ENCODE measurements at regions not wholly inside any gene's neighbourhood (a gene's known extent, or its start where the extent isn't known, plus 50 kb on each side); places are given as distances from the start of the nearest gene placed in this dataset.

- Mint-ChIP-seq H3K4me3 (no peak overlapping the region), H3K9me3 (no peaks in the 10 kb centered on the region), H3K4me1 (no peaks in the 10 kb centered on the region), H3K27me3 (peaks cover 2% of the 10 kb centered on the region), H3K27ac (no peak overlapping the region), H3K36me3 (ENCODE audit: low read depth) (no peaks in the 10 kb centered on the region)
- ATAC-seq (replicated peaks): no peak
These were observed 97.4 kb upstream of the PGRMC2 start for GRCh38 chr4:128384765-128385598.

- Mint-ChIP-seq H3K36me3 (ENCODE audit: low read depth) (no peaks in the 10 kb centered on the region), H3K27me3 (no peaks in the 10 kb centered on the region), H3K4me3 (no peak overlapping the region), H3K9me3 (no peaks in the 10 kb centered on the region), H3K27ac (no peak overlapping the region), H3K4me1 (no peaks in the 10 kb centered on the region)
- no peak for ATAC-seq (replicated peaks)
These were observed 96.5 kb upstream of the PGRMC2 start for GRCh38 chr4:128384091-128384520.

- no peak for ATAC-seq (replicated peaks)
- no peaks in the 10 kb centered on the region for H3K9me3 Mint-ChIP-seq
- H3K4me3 Mint-ChIP-seq: no peak overlapping the region
- H3K27me3 Mint-ChIP-seq: no peaks in the 10 kb centered on the region
- no peaks in the 10 kb centered on the region for H3K36me3 Mint-ChIP-seq (ENCODE audit: low read depth)
- H3K4me1 Mint-ChIP-seq: no peaks in the 10 kb centered on the region
- no peak overlapping the region for H3K27ac Mint-ChIP-seq
These were observed 94.3 kb upstream of the PGRMC2 start for GRCh38 chr4:128381748-128382559.

- no peak overlapping the region for H3K4me3 Mint-ChIP-seq
- no peak overlapping the region for H3K27ac Mint-ChIP-seq
- no peaks in the 10 kb centered on the region for H3K27me3 Mint-ChIP-seq
- H3K36me3 Mint-ChIP-seq (ENCODE audit: low read depth): no peaks in the 10 kb centered on the region
- ATAC-seq (replicated peaks): no peak
- H3K9me3 Mint-ChIP-seq: peaks cover 4% of the 10 kb centered on the region
- H3K4me1 Mint-ChIP-seq: no peaks in the 10 kb centered on the region
These were observed 92.7 kb upstream of the PGRMC2 start for GRCh38 chr4:128380306-128380705.

DNA sequence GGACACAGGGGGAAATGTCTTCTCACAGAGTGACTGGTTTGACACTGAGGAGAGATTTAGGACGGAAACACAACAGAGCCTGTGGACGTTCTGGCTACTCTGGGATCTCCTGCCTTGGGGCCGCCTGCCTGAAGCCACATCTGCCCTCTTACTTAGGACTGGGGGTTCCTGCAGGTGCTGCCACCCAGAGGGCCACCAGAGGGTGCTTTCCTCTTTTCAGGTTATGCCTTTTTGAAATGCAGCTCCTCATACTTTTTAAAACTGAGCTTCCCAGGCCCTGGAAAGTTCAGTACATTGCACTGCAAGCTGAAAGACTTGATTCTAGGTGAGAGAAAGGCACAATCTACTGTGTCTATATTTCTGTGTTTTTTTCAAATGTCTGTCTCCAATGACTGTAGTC lies 92.2 kb upstream of the PGRMC2 start:
- H3K9me3 Mint-ChIP-seq: peaks cover 4% of the 10 kb centered on the region

GRCh38 chr4:128378668-128379067 lies 91.1 kb upstream of the PGRMC2 start:
- no peak overlapping the region for H3K4me3 Mint-ChIP-seq
- H3K27me3 Mint-ChIP-seq: no peaks in the 10 kb centered on the region
- H3K9me3 Mint-ChIP-seq: peaks cover 4% of the 10 kb centered on the region
- ATAC-seq (replicated peaks): no peak
- no peaks in the 10 kb centered on the region for H3K36me3 Mint-ChIP-seq (ENCODE audit: low read depth)
- no peaks in the 10 kb centered on the region for H3K4me1 Mint-ChIP-seq
- no peak overlapping the region for H3K27ac Mint-ChIP-seq

More for the DNA sequence above, 92.2 kb upstream of the PGRMC2 start:
- H3K4me1 Mint-ChIP-seq: no peaks in the 10 kb centered on the region
- no peaks in the 10 kb centered on the region for H3K27me3 Mint-ChIP-seq
- H3K4me3 Mint-ChIP-seq: no peak overlapping the region
- H3K36me3 Mint-ChIP-seq (ENCODE audit: low read depth): no peaks in the 10 kb centered on the region
- H3K27ac Mint-ChIP-seq: no peak overlapping the region
- ATAC-seq (replicated peaks): no peak

- H3K4me1 Mint-ChIP-seq: no peaks in the 10 kb centered on the region
- H3K36me3 Mint-ChIP-seq (ENCODE audit: low read depth): no peaks in the 10 kb centered on the region
- no peaks in the 10 kb centered on the region for H3K27me3 Mint-ChIP-seq
- no peak for ATAC-seq (replicated peaks)
- H3K4me3 Mint-ChIP-seq: no peak overlapping the region
- no peak overlapping the region for H3K27ac Mint-ChIP-seq
- H3K9me3 Mint-ChIP-seq: peaks cover 4% of the 10 kb centered on the region
These were observed 89.3 kb upstream of the PGRMC2 start for GRCh38 chr4:128376958-128377357.

- H3K4me3 Mint-ChIP-seq: no peak overlapping the region
- H3K9me3 Mint-ChIP-seq: peaks cover 4% of the 10 kb centered on the region
- H3K27me3 Mint-ChIP-seq: no peaks in the 10 kb centered on the region
- no peak overlapping the region for H3K27ac Mint-ChIP-seq
- H3K36me3 Mint-ChIP-seq (ENCODE audit: low read depth): no peaks in the 10 kb centered on the region
- ATAC-seq (replicated peaks): no peak
- no peaks in the 10 kb centered on the region for H3K4me1 Mint-ChIP-seq
These were observed 88.7 kb upstream of the PGRMC2 start for GRCh38 chr4:128376303-128376702.

DNA sequence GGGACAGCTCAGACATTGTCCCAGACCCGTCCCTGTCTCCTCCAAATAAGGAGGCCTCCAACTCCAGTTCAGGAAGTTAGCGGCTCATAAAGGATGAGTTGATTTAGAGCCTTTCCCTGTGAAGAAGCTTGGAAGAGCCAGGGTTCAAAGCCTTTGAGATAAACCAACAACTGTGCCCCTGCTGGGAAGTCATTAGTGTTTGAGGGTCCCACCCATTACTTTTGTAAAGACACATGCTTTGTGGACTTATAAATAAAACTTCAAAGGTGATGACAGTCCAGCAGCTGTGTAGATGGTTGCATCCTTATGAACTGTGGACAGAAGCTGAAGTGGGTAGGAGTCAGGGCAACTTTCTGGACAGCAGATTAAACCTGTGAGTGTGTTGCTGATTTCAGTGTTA lies 86.0 kb upstream of the PGRMC2 start:
- ATAC-seq (replicated peaks): no peak
- H3K4me1 Mint-ChIP-seq: no peaks in the 10 kb centered on the region

DNA sequence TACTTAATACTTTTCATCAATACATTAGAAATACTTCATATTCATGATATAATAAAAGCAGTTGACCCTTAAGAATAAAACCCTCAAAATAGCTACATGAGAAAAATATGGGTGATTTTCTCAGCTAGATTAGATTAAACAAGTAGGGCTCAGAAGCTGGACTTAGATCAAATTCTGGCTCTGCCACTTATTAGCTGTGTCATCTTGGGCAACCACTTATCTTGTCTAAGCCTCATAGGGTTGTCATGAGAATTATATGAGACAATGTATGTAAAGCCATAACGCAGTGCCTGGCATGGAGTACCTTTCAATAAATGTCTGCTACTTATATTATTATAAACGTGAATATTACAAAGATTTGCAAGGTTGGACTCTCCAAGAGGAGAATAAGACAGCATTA lies 84.3 kb upstream of the PGRMC2 start:
- H3K4me1 Mint-ChIP-seq: peaks cover 4% of the 10 kb centered on the region
- peaks cover 4% of the 10 kb centered on the region for H3K9me3 Mint-ChIP-seq
- H3K27ac Mint-ChIP-seq: no peak overlapping the region
- no peak overlapping the region for H3K4me3 Mint-ChIP-seq
- no peak for ATAC-seq (replicated peaks)
- no peaks in the 10 kb centered on the region for H3K36me3 Mint-ChIP-seq (ENCODE audit: low read depth)
- H3K27me3 Mint-ChIP-seq: no peaks in the 10 kb centered on the region

More for the DNA sequence above, 86.0 kb upstream of the PGRMC2 start:
- Mint-ChIP-seq H3K36me3 (ENCODE audit: low read depth) (no peaks in the 10 kb centered on the region), H3K9me3 (peaks cover 4% of the 10 kb centered on the region), H3K27ac (no peak overlapping the region), H3K4me3 (no peak overlapping the region), H3K27me3 (no peaks in the 10 kb centered on the region)

- no peak for ATAC-seq (replicated peaks)
- peaks cover 3% of the 10 kb centered on the region for H3K9me3 Mint-ChIP-seq
- H3K27me3 Mint-ChIP-seq: no peaks in the 10 kb centered on the region
- no peaks in the 10 kb centered on the region for H3K36me3 Mint-ChIP-seq (ENCODE audit: low read depth)
- no peak overlapping the region for H3K4me3 Mint-ChIP-seq
- H3K4me1 Mint-ChIP-seq: peaks cover 4% of the 10 kb centered on the region
- H3K27ac Mint-ChIP-seq: no peak overlapping the region
These were observed 83.6 kb upstream of the PGRMC2 start for GRCh38 chr4:128371001-128371777.

DNA sequence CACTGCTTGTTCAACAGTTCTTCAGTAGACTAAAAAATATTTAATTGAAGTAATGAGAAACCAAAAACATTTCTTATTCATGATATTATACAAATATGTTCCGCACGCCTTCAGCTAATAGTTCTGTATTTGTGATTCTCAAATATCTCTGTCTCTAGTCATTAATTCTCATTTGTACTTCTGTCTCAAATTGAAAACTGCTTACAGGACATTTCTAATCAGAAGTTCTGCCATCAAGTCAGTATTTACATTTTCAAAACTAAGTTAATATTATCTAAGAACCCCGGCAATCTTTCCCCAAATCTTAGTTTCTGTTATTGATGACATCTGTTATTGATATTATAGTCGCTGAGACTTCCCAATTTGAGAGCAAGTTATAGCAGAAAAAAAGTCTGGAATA lies 78.6 kb upstream of the PGRMC2 start:
- Mint-ChIP-seq H3K27me3 (no peaks in the 10 kb centered on the region), H3K36me3 (ENCODE audit: low read depth) (no peaks in the 10 kb centered on the region), H3K4me1 (peaks cover 4% of the 10 kb centered on the region), H3K4me3 (no peak overlapping the region), H3K27ac (no peak overlapping the region), H3K9me3 (no peaks in the 10 kb centered on the region)
- no peak for ATAC-seq (replicated peaks)

DNA sequence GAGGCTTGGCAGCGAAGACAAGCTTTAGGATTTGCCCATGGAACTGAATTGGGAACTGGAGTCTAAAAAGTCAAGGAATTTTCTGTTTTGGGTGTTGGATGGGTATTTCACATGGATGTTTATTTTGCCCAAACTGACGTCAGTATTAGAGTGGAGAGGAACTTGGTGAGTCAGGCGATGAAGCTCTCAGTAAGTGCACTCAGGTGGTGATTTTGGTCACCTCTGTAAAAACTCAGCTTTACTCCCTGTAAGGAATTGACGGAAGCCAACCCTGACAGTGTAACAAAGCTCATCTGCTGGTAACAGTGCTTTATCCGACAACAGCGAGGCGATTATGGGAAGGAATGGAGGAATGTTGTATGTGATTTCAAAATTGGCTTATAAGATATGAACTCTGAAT lies 77.0 kb upstream of the PGRMC2 start:
- Mint-ChIP-seq H3K9me3 (no peaks in the 10 kb centered on the region), H3K27me3 (no peaks in the 10 kb centered on the region), H3K36me3 (ENCODE audit: low read depth) (no peaks in the 10 kb centered on the region), H3K27ac (no peak overlapping the region), H3K4me1 (peaks cover 4% of the 10 kb centered on the region), H3K4me3 (no peak overlapping the region)
- no peak for ATAC-seq (replicated peaks)

DNA sequence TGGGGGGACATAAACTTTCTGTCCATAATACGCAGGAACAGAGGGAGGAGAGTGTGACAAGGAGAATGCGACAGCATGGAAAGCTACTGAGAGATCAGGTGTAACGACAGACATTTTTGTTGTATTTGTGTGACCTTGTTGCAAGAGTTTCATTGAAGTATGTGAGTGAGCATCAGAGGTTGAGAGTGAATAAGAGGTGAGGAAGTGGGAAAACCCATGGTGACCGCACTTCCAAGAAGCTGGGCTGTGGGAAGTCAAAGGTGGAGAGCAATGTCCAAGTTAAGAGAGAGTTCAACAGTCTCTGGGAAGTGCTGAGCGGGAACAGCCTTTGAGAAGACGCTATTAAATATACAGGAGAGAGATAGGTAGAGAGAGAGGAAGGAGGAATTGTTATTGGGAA lies 76.4 kb upstream of the PGRMC2 start:
- H3K9me3 Mint-ChIP-seq: no peaks in the 10 kb centered on the region
- H3K27me3 Mint-ChIP-seq: no peaks in the 10 kb centered on the region
- H3K4me1 Mint-ChIP-seq: peaks cover 4% of the 10 kb centered on the region
- ATAC-seq (replicated peaks): no peak
- no peak overlapping the region for H3K27ac Mint-ChIP-seq
- H3K36me3 Mint-ChIP-seq (ENCODE audit: low read depth): no peaks in the 10 kb centered on the region
- H3K4me3 Mint-ChIP-seq: no peak overlapping the region
